ENCODE measurements at regions not wholly inside any gene's neighbourhood (a gene's known extent, or its start where the extent isn't known, plus 50 kb on each side); places are given as distances from the start of the nearest gene placed in this dataset.

DNA sequence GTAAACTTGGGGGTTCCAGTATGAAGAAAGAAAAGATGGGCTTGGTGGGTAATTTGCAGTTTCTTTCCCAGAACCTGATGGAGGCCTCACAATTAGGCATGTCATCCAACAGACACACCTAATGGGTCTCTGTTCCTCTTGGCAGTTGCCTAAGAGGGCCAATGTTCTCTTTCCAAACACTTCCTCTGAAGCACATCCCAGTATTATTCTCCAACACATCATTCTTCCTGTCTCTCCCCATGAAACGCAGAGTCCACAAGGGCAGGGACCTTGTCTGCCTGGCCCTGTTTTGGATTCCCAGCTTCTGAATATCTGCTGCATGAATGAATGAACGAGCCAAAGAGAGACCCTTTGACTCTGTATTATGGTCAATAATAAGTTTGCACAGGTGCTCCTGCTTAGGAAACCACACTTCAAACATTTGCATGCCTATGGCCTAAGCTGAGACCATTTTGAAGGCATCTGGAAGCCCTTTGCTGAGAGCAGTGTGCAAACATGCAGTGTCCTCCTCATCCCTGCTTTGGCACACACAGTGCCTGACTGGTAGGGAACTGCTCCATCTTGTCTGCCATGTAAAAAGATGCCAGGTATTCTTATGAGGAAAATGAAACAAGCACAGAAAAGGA, 100.9 kb upstream of the CHST15 start:
- TF ChIP-seq, protein P1, sequence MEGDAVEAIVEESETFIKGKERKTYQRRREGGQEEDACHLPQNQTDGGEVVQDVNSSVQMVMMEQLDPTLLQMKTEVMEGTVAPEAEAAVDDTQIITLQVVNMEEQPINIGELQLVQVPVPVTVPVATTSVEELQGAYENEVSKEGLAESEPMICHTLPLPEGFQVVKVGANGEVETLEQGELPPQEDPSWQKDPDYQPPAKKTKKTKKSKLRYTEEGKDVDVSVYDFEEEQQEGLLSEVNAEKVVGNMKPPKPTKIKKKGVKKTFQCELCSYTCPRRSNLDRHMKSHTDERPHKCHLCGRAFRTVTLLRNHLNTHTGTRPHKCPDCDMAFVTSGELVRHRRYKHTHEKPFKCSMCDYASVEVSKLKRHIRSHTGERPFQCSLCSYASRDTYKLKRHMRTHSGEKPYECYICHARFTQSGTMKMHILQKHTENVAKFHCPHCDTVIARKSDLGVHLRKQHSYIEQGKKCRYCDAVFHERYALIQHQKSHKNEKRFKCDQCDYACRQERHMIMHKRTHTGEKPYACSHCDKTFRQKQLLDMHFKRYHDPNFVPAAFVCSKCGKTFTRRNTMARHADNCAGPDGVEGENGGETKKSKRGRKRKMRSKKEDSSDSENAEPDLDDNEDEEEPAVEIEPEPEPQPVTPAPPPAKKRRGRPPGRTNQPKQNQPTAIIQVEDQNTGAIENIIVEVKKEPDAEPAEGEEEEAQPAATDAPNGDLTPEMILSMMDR (IDR thresholded peaks at IDR 0.05): no peak

GRCh38 chr10:124193309-124193696, 99.9 kb upstream of the CHST15 start:
- TF ChIP-seq, protein P1 (IDR thresholded peaks at IDR 0.05): no peak

- TF ChIP-seq, protein P1 (IDR thresholded peaks at IDR 0.05): peak; percentile 34; the same call in 1 of the 2 replicates
Observed at GRCh38 chr10:124192664-124193308, 99.4 kb upstream of the CHST15 start.

DNA sequence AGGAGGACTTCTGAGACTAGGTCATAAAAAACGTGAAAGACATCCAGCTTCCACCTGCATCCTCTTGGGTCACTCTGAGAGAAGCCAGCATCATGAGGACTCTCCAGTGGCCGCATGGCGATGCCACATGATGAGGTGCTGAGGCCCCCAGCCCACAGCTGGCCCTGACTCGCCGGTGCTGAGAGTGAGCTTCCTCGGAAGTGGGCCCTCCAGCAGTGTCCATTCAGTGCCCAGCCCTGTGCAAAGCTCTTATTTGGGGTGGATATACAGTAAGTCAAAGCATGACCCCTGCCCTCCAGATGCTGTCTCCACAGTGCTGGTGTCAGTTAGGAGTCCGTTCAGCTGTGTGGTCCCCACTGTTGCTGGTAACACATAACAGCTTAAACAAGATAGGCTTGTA, 93.6 kb upstream of the CHST15 start:
- TF ChIP-seq, protein P1 (IDR thresholded peaks at IDR 0.05): no peak

DNA sequence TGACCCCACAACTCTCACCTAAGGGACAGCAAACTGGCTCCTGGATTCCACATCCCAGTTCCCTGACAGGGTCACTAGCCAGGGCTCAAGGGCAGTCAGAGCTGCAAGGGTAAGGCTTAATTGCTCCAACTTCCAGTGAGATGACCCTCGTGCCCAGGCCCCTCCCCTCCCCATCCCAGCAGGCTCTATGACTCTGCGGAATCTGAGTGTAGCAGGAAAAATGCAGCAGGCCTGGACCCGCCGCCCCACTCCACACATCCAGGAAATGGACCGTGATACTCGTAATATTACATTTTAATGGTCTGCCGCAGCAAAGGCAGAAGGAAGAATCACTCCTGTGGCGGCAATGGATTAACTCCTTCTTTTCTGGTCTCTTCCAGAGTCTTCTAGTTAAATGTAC, 91.7 kb upstream of the CHST15 start:
- TF ChIP-seq, protein P1 (IDR thresholded peaks at IDR 0.05): no peak

- TF ChIP-seq, protein P1 (IDR thresholded peaks at IDR 0.05): no peak
Observed at GRCh38 chr10:124184208-124184830, 90.9 kb upstream of the CHST15 start.

DNA sequence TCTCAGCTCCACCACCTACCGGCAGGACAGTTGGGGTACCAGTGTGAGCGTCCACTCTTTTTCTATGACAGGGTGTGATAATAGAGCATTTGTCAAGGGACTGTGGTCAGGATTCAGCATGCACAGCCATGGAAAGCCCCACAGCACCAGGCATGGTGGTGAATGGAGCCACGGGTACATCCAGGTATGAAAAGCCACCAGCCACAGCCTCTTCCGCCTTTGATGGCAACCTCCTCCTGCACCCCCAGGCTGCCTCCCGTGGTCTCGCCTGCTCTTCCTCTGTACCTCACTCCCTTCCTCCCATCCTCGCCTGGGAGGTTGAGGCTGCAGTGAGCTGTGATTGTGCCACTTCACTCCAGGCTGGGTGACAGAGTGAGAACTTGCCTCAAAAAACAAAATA, 90.2 kb upstream of the CHST15 start:
- TF ChIP-seq, protein P1 (IDR thresholded peaks at IDR 0.05): no peak
